ENCODE measurements at regions not wholly inside any gene's neighbourhood (a gene's known extent, or its start where the extent isn't known, plus 50 kb on each side); places are given as distances from the start of the nearest gene placed in this dataset.

GRCh38 chr1:199184180-199184579, 545.3 kb downstream of the PTPRC start:
- TF ChIP-seq REST (IDR thresholded peaks at IDR 0.05; ENCODE audit: insufficient read depth in 1 of 2, low read depth in 2 of 2, low read length in 2 of 2): no peak
- TF ChIP-seq TAF1 (IDR thresholded peaks at IDR 0.05; ENCODE audit: borderline replicate concordance, insufficient read depth, low read length): no peak
- no peak for TF ChIP-seq FOXP2 (optimal IDR thresholded peaks at IDR 0.05; ENCODE audit: borderline replicate concordance, extremely low read depth, extremely low read length, insufficient read depth)
- no peak for TF ChIP-seq POLR2AphosphoS5 (IDR thresholded peaks at IDR 0.05; ENCODE audit: low read depth, low read length)
- no peak for TF ChIP-seq SIN3A (IDR thresholded peaks at IDR 0.05; ENCODE audit: borderline replicate concordance, insufficient read depth, low read length)

- TF ChIP-seq SIN3A (IDR thresholded peaks at IDR 0.05; ENCODE audit: borderline replicate concordance, insufficient read depth, low read length): no peak
- TF ChIP-seq REST (IDR thresholded peaks at IDR 0.05; ENCODE audit: insufficient read depth in 1 of 2, low read depth in 2 of 2, low read length in 2 of 2): no peak
- TF ChIP-seq TAF1 (IDR thresholded peaks at IDR 0.05; ENCODE audit: borderline replicate concordance, insufficient read depth, low read length): no peak
- TF ChIP-seq FOXP2 (optimal IDR thresholded peaks at IDR 0.05; ENCODE audit: borderline replicate concordance, extremely low read depth, extremely low read length, insufficient read depth): no peak
- TF ChIP-seq POLR2AphosphoS5 (IDR thresholded peaks at IDR 0.05; ENCODE audit: low read depth, low read length): no peak
Measured at GRCh38 chr1:199194862-199195261, 556.0 kb downstream of the PTPRC start.

- TF ChIP-seq TAF1 (IDR thresholded peaks at IDR 0.05; ENCODE audit: borderline replicate concordance, insufficient read depth, low read length): no peak
- no peak for TF ChIP-seq POLR2AphosphoS5 (IDR thresholded peaks at IDR 0.05; ENCODE audit: low read depth, low read length)
- no peak for TF ChIP-seq REST (IDR thresholded peaks at IDR 0.05; ENCODE audit: insufficient read depth in 1 of 2, low read depth in 2 of 2, low read length in 2 of 2)
- TF ChIP-seq FOXP2 (optimal IDR thresholded peaks at IDR 0.05; ENCODE audit: borderline replicate concordance, extremely low read depth, extremely low read length, insufficient read depth): no peak
- TF ChIP-seq SIN3A (IDR thresholded peaks at IDR 0.05; ENCODE audit: borderline replicate concordance, insufficient read depth, low read length): no peak
Measured at GRCh38 chr1:199197695-199198094, 558.9 kb downstream of the PTPRC start.

- TF ChIP-seq TAF1 (IDR thresholded peaks at IDR 0.05; ENCODE audit: borderline replicate concordance, insufficient read depth, low read length): no peak
- TF ChIP-seq POLR2AphosphoS5 (IDR thresholded peaks at IDR 0.05; ENCODE audit: low read depth, low read length): no peak
- TF ChIP-seq REST (IDR thresholded peaks at IDR 0.05; ENCODE audit: insufficient read depth in 1 of 2, low read depth in 2 of 2, low read length in 2 of 2): no peak
- TF ChIP-seq FOXP2 (optimal IDR thresholded peaks at IDR 0.05; ENCODE audit: borderline replicate concordance, extremely low read depth, extremely low read length, insufficient read depth): no peak
- no peak for TF ChIP-seq SIN3A (IDR thresholded peaks at IDR 0.05; ENCODE audit: borderline replicate concordance, insufficient read depth, low read length)
Measured at GRCh38 chr1:199202331-199202730, 563.5 kb downstream of the PTPRC start.

GRCh38 chr1:199204231-199204630, 565.4 kb downstream of the PTPRC start:
- no peak for TF ChIP-seq FOXP2 (optimal IDR thresholded peaks at IDR 0.05; ENCODE audit: borderline replicate concordance, extremely low read depth, extremely low read length, insufficient read depth)
- TF ChIP-seq REST (IDR thresholded peaks at IDR 0.05; ENCODE audit: insufficient read depth in 1 of 2, low read depth in 2 of 2, low read length in 2 of 2): no peak
- TF ChIP-seq SIN3A (IDR thresholded peaks at IDR 0.05; ENCODE audit: borderline replicate concordance, insufficient read depth, low read length): no peak
- no peak for TF ChIP-seq TAF1 (IDR thresholded peaks at IDR 0.05; ENCODE audit: borderline replicate concordance, insufficient read depth, low read length)

Measured in PFSK-1 (cell line).